CD4-positive, alpha-beta T cell treated with Interleukin-6 for 4 hours (primary cell): ENCODE measurements at regions not wholly inside any gene's neighbourhood (a gene's known extent, or its start where the extent isn't known, plus 50 kb on each side); places are given as distances from the start of the nearest gene placed in this dataset.
"Not testable (repeated sequence)": the region's sequence is repeated elsewhere in the genome, so short reads cannot be mapped to it uniquely, and the experiment has no call there.

Experiments
- DNase-seq: peaks from one replicate; pipeline ENCODE4 v3.0.0-alpha.2; 2020; ENCODE audit warnings: mixed read lengths

DNA sequence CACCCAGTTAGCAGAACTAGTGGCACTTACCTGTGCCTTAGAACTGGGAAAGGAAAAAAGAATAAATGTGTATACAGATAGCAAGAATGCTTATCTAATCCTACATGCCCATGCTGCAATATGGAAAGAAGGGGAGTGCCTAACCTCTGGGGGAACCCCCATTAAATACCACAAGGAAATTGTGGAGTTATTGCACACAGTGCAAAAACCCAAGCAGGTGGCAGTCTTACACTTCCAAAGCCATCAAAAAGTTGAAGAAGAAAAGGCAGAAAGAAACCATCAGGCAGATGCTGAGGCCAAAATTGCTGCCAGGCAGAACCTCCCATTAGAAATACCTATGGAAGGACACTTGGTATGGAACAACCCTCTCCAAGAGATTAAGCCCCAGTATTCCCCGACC is 246.1 kb upstream of the BTG1 start:
- peak; percentile 19 for DNase-seq

DNA sequence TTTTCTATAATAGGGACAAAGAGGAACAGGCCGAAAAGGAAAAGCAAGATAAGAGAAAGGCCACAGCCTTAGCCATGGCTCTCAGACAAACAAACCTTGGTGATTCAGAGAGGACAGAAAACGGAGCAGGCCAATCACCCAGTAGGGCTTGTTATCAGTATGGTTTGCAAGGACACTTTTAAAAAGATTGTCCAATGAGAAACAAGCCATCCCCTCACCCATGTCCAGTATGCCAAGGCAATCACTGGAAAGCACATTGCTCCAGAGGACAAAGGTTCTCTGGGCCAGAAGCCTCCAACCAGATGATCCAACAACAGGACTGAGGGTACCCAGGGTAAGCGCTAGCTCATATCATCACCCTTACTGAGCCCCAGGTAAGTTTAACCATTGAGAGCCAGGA is 243.8 kb upstream of the BTG1 start:
- DNase-seq = no peak

DNA sequence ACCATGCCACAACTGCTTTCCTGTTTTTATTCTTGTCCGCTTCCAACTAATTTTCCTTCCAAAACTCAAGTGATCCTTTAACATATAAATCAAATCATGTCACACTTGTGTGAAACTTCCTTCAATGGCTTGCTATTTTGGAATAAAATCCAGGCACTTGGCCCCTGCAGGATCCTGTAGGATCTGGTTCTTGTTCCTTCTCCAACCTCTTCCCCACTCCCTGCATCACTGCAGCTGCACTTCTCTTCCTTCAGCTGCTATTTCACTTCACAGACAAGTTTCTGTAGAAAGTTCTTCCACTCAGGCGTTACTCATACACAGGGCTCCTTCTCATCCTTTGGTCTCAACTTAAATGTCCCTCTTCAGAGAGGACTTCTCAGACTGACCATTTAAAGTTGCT is 239.7 kb upstream of the BTG1 start:
- DNase-seq = no peak

DNA sequence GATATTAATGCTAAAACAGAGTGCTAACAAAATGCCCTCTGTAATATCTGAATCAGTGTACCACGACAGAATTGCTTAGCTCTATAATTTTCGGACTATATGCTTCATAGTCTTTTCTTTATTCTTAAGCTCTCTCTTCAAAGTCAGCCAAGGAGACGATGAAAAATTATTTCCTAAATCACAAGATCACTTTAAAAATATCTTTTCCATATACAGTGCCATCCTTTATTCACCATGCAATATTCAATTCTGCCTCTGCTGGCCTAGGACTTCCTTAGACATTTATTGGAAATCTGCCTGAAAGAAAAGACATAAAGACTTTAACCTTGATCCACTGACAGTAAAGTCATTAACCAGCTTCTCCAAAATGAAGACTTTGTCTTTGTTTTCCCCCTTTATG is 238.9 kb upstream of the BTG1 start:
- no peak for DNase-seq

DNA sequence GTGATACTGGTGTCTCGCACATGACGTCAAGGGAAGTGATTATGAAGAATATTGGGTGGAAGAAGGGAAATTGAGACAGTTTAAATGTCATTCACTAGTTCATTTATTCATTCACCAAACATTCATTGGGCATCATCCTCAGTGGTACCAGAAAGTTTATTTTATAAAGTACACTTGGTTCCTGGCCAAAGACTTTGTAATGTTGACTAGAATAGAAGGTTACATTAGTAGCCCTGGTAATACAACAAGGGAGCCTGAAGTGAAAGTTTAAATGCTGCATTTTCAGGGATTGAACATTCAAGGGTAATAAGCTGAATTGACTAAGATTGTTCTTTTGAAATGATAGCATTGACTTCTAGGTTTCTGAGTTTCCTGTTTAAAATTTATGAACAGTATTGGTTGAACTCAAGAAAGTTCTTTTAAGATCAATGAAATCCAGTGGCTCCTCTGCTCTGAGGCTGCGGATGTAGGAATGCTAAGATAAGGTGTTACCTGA is 236.8 kb upstream of the BTG1 start:
- no peak for DNase-seq

DNA sequence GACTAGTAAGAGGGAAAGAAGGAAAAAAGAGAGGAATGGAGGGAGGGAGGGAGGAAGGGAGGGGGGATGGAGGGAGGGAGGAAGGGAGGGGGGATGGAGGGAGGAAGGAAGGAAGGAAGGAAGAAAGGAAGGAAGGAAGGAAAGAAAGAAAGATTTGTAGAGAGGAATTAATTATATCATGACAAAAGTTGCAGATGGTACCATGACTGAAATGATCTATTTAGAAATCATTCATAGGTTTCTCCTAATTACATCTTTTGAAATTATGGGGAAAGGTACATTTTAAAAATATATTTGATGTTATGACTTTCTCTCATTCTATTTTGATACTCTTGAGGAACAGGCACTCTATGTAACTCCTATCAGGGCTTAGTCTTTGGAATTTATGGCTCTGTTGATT is 236.2 kb upstream of the BTG1 start:
- DNase-seq = no peak

DNA sequence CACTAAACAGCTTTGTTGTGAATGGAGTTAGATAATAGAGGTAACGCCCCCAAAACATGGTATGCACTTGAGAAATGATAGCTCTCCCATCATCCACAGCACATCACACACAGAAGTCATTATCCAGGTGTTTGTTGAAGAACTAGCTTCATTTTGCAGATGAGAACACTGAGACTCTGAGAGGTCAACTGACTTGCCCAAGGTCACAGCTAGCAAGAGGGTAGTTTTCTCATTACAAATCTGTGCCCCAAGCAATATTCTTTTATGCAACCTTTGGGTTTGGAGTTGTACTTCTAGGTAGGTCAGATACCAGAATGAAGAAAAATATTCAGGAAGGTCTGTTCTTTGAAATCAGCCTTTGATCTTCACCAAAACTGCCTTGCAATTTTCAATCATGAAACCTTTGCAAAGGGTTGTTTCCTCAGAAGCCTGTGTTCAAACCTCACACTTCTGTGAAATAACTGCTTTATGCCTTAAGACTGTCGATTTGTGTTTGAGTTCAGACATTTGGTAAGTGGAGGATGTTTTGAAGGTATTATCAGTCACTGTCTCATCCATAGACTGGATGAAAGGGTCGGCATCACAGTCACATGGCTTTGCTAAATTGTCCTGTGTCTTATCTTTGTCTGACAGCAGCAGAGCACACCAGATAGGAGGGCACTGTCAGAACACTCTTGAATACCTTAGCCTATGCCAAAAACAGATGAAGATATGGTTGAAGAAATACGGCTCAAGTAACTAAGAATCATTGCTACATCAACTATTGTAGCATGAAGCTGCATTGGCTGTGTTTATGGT is 233.2 kb upstream of the BTG1 start:
- DNase-seq = peak; percentile 61

DNA sequence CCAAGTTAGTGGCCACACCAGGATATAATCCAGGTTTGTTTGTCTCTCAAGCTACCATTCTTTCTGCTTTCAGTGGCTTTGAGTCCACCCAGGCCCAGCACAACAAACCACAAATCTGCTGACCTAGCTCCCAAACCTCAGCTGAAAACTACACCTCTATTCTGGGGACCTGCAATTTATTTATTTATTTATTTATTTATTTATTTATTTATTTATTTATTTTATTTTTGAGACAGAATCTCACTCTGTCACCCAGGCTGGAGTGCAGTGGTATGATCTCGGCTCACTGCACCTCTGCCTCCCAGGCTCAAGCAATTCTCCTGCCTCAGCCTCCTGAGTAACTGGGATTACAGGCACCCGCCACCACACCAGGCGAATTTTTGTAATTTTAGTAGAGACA is 229.9 kb upstream of the BTG1 start:
- not testable (repeated sequence) for DNase-seq

DNA sequence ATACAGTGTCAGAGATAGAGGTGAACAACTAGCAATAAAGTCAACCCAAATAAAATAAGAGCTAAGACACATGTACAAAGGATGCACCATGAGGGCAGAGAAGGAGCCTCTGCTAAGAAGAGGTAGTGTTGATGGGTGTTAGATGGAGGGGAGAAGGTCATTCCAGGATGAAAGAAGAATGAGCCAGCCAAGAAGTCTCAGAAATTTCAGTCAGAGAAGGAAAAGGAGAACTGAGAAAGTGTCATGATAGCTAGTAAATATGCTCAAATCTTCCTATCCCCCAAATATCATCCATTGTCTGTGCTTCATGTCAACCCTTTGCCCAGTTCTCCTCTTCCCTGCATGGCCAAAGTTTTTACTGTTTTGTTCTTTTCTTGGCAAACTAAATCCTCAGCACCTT is 225.2 kb upstream of the BTG1 start:
- DNase-seq = no peak

DNA sequence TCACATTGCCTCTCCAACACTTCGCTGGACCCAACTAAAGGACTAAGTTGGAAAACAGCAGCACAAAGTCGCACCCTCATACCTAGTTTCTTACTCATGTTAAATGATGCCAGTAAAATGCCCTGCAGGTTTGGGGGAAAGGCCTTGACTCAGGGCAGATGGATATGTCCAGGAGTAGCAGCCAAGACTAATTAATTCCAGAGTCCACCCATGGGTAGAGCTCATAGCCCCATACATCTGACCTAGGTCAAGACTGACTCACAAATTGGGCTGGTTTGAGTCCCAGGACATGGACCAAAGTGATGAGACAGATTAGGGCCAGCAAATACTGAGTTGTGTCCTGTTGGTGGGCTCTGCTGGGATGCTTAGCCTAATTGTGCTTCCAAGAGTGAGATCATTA is 224.0 kb upstream of the BTG1 start:
- DNase-seq = no peak

DNA sequence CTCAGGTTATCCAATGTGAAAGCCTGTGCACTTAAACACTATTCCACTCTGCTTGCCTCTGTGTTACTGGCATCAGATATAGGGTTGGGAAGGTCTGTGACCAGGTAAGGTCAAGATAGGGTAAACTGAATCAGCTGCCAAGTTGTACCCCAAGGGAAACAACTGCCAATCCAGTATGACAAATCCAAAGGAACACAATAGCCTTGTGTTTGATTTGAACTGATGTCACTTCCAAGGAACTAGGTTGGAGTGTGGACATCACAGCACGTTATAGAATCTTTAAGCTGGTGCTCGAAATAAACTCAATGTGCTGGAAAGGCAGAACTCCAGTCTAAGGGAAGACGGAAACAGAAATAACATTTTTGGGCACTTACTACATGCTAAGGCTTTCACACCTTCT is 223.4 kb upstream of the BTG1 start:
- no peak for DNase-seq

DNA sequence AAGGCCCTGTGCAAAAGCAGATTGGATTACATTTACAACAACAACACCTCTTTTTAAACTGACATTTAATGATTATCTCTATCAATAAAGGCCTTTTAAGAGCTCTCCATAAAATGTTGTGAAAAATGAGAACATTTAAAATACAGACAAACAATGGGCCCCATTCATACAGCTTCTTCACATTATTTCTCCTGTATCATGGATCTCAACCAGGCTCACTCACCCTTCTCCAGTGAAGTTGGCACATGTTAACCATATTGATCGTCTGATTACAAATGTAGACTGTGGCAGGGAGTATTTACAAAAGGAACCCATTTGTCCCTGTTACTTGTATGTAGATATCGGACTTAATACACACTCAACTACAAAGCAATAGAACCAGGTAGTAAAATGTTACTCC is 220.2 kb upstream of the BTG1 start:
- DNase-seq = no peak

DNA sequence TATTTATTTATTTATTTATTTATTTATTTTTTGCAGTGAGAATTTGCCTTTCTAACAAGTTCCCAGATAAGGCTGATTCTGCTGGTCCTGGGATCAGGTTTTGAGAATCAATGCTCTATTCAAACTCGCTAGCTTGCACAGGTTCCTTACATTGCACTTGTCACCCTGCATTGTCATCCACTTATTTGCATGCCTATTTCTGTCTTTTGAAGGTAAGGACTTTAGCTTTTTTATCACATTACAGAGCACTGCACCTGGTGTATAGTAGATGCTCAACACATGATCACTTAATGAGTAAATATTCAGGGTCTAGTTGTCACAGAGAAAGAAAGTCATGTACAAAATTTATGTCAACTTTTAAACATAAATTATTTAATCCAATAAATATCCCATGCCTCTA is 219.7 kb upstream of the BTG1 start:
- DNase-seq = no peak

DNA sequence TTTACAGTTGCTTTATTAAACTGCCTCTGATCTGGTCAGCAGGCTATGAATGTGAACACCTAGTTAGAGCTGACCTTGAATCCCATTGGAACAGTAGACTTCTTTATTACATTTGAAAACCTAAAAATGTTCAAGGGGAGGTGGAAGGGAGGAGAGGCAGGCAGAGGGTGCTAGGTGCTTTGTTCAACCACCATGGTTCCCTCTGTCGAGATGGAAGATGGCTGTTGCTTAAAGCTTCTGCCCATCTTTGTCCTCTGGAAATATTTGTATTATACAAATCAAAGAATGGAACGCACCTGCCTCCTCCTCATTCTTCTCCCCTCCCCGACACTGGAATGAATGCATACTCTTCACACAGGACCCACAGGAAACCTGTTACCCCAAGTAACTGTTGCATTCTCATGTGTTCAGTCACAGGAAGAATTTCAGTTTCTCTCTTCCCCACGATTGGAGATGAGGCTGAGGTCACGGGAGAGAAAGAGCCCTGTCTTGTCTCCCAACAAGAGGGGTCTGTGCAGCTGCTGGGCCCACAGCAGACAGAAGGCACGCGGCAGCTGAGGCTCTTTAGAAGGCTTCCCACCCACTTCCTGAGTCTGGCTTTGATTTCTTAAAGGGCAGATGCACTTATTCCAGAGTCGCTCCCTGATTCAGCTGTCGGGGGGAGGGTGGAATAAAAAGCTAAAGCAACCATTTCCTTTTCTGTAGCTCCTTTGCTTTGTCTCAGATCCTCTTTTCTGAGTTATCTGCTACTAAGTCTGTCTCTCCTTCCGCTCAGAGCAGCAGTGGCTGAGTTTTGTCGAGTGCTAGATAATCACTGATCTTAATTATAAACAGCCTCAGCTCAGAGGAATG is 217.9 kb upstream of the BTG1 start:
- peak; percentile 76 for DNase-seq

DNA sequence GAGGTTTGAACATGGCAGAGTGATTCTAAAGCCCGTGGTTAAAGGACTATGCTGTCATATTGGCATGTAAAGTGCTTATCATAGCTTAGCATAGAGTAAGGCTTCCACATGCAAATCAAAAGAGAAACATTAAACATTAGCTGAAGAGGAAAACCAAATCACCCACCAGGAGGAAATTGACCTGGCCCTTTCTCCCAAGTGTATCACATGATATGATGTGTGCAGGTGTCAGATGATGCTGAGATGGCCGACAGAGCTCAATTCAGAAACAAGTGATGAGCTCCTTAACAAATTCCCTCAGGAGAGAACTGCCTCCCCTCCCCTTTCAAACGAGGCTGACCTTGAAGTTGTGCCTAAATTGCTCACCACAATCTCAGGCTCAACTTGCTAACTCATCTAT is 217.1 kb upstream of the BTG1 start:
- DNase-seq = peak; percentile 25

DNA sequence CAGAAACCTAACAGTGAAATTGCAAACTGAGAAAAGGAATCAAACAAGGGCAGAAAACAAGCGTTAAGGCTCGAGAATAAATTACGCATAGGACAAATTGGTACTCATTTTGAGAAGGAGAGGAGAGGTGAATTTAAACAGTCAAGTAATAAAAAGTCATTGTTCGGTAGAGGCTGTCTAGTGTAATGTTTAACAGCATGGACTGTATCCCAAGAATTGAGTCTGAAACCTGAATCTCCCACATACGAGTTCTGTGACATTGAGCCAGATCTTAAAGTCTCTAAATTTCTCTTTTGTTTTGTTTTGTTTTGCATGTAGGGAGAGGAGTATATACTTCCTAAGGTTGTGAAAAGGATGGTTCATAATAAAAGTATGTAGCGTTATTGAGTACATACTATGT is 216.5 kb upstream of the BTG1 start:
- DNase-seq = no peak

DNA sequence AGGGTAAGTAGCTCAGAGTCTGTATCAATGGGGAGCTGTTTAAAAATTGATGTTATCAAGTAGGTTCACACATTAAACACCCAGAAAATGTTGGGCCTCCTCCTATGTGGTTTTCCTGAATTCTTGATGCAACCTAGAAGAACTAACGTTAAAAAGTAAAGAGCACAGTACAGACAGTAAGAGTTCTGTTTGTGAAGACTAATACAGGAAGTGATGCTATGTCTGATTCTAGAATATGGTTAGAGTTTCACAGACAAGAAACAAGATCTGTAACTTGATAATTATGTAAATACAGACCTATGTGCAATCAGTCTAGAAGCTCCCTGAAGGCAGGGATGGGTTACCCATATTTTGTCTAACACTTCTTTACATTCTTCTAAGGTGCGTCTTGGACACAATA is 214.9 kb upstream of the BTG1 start:
- peak; percentile 39 for DNase-seq

DNA sequence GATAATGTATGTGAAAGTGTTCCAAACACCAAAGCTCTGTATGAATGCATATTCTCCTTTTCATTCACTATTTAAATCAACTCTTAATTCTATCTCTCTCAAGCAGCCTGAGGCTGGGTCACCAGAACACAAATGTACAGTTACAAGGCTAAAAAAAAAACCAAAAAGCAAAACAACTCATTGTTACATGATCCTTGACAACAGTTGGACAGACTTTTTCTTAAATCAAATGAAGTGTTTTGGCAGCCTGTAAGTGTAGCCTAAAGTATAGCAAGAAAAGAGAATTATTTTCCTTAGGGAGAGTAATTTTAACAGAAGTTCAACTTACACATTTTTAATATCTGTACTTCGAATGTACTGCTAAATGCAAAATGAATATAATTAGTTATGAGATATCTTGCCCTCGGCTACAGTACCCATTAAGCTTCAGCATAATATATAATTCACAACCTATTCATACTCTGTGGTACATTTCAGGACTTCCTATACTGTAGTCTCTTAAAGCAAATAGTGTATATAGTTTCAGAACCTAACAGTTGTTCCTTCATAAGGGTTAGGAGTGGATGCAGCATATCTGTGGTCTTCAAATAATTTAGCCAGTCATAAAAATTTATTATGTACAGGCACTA is 214.0 kb upstream of the BTG1 start:
- DNase-seq = no peak

DNA sequence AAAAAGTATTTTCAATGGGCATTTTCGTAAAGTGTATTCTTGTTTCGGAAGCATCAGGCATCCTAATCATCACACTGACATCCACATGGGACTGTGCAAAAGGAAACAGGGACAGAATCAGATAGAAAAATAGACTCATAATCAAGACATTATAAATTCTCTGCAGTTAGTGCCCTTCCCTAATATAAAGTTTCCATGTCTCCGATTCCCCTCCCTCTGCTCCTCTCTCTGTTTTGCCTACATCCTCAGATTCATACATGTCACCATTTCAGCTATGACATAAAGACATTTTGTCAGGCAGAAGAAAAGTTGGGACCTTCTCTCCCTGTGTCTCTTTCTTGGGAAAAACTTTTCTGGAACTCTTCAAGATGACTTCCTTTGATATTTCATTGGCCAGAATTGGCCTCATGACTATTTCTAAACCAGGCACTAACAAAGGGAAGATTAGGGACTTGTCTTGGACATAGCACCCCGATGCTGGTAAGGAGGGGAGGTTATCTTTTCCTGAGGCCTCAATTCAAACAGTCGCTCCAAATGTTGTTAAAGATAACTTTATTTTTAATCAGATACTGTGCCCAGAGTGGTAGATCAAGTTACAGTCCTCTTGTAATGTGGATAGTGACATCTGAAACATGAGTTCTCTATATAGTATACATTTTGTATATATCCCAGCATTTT is 212.1 kb upstream of the BTG1 start:
- DNase-seq = no peak

DNA sequence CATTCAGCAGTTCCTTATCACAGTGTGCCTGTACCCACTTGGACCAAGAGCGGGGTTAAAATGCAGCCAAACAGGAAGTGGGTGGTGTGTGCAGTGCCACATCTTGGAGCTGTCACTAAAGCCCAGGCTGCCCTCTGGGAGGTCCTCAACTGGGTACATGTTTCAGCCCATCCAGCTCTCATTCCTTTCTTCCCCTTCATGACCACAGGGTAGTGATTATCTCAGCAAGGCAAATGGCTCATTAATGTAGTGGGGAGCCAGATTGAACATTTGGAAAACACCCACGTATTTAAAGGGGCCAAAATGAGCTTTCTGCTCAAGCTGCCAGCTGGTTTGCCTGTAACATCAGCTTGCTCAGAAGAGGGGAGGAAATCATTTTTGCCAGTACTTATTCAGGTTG is 210.8 kb upstream of the BTG1 start:
- no peak for DNase-seq

DNA sequence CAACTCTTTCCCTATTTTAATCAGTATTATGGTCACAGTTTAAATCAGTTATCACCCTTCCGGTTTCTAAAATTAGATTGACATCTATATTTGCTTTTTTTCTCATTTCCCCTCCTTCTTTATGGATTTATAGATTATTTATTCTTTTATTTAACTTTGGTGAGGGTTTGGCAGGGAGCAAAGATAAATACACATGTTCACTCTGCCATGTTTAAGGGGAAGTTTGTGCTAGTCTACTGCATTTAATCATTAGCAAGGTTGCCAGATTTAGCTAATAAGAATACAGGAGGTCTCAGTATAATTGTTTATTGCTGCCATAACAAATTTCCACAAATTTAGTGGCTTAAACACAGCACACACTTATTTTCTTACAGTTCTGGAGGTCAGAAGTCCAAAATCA is 204.0 kb upstream of the BTG1 start:
- DNase-seq = no peak

DNA sequence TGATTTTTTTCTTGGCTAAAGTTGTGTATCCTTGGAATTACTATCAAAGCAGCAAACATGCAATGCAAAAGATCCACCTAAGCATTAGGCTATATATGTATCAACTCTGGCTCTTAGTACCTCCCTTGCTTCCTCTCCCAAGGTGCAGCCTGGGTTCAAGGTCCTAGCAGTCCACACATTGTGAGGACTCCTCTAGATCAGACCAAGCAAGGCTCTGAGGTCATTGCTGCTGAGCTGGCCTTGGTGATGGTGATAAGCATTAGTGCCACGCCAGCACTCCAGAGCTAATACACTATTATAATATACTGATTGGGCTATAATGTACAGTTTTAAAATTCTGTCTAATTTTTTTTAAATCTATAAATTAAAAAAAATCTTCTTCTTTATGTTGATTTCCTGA is 196.9 kb upstream of the BTG1 start:
- DNase-seq = no peak

DNA sequence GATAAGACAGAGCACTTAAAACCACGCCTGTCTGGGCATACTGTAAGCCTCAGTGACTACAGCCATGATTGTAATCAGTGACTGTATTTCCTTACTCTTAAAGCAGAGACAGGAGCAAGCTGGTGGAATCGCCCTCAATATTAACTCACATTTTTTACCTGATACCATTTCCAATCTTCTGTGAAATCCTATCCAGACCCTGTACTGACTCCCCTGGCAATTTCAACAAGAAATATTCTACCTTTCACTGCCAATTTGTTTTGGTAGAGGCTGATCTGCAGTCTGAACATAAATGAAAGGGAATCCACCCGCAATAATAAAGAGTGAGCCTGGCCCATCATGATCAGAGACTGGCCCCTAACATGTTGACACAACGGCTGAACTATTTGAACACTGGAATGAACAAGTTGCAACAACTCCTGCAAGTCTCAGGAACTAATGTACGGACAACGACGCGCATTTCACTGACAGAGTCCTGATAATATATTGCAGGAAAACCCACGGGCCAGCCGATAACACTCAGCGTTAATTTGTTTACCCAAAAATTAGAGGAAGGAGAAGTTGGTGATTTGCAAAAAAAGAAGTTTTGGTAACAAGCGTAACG is 195.5 kb upstream of the BTG1 start:
- peak; percentile 24 for DNase-seq
